ENCODE measurements at regions not wholly inside any gene's neighbourhood (a gene's known extent, or its start where the extent isn't known, plus 50 kb on each side); places are given as distances from the start of the nearest gene placed in this dataset.
"Not testable (repeated sequence)": the region's sequence is repeated elsewhere in the genome, so short reads cannot be mapped to it uniquely, and the experiment has no call there.

DNA sequence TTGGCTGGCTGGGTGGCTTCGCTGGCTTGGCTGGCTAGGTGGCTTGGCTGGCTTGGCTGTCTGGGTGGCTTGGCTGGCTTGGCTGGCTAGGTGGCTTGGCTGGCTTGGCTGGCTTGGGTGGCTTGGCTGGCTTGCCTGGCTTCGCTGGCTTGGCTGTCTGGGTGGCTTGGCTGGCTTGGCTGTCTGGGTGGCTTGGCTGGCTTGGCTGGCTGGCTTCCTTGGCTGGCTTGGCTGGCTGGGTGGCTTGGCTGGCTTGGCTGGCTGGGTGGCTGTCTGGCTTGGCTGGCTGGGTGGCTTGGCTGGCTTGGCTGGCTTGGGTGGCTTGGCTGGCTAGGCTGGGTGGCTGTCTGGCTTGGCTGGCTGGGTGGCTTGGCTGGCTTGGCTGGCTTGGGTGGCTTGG, 245.7 kb upstream of the POTEB2 start:
- not testable (repeated sequence) for TF ChIP-seq NRF1 (conservative IDR thresholded peaks at IDR 0.05; ENCODE audit: low read depth, low read length); POLR2AphosphoS5 (IDR thresholded peaks at IDR 0.05; ENCODE audit: low read length); ASH2L (IDR thresholded peaks at IDR 0.05; ENCODE audit: borderline replicate concordance, low read depth); SMC3 (IDR thresholded peaks at IDR 0.05; ENCODE audit: borderline replicate concordance, low read length)
- TF ChIP-seq, protein P1, sequence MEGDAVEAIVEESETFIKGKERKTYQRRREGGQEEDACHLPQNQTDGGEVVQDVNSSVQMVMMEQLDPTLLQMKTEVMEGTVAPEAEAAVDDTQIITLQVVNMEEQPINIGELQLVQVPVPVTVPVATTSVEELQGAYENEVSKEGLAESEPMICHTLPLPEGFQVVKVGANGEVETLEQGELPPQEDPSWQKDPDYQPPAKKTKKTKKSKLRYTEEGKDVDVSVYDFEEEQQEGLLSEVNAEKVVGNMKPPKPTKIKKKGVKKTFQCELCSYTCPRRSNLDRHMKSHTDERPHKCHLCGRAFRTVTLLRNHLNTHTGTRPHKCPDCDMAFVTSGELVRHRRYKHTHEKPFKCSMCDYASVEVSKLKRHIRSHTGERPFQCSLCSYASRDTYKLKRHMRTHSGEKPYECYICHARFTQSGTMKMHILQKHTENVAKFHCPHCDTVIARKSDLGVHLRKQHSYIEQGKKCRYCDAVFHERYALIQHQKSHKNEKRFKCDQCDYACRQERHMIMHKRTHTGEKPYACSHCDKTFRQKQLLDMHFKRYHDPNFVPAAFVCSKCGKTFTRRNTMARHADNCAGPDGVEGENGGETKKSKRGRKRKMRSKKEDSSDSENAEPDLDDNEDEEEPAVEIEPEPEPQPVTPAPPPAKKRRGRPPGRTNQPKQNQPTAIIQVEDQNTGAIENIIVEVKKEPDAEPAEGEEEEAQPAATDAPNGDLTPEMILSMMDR (IDR thresholded peaks at IDR 0.05 in 2 of 3, conservative IDR thresholded peaks at IDR 0.05 in 1 of 3; ENCODE audit: control insufficient read depth in 2 of 3, extremely low read depth in 1 of 3, insufficient read depth in 1 of 3, low read depth in 3 of 3, low read length in 3 of 3), result not testable (repeated sequence)
